ENCODE measurements at regions not wholly inside any gene's neighbourhood (a gene's known extent, or its start where the extent isn't known, plus 50 kb on each side); places are given as distances from the start of the nearest gene placed in this dataset.

DNA sequence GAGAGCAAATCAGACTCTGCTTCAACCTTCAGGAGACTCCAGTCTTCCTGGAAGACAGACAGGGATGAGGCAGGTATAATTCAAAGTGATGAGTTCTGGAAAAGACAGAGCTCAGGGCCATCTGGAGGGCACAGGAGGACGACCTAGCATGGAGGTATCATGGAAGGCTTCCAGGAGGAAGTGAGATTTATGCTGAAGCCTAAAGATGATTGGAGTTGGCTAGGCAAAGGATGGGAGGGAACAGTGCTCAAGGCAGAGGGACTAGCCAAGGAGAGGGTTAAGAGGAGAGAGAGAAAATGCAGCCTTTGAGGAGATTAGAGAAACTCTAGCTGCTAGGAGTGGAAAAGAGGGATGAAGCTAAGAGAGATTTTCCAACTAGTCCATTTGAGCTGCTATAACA lies 438.5 kb downstream of the MED13L start:
- TF ChIP-seq, protein P1, sequence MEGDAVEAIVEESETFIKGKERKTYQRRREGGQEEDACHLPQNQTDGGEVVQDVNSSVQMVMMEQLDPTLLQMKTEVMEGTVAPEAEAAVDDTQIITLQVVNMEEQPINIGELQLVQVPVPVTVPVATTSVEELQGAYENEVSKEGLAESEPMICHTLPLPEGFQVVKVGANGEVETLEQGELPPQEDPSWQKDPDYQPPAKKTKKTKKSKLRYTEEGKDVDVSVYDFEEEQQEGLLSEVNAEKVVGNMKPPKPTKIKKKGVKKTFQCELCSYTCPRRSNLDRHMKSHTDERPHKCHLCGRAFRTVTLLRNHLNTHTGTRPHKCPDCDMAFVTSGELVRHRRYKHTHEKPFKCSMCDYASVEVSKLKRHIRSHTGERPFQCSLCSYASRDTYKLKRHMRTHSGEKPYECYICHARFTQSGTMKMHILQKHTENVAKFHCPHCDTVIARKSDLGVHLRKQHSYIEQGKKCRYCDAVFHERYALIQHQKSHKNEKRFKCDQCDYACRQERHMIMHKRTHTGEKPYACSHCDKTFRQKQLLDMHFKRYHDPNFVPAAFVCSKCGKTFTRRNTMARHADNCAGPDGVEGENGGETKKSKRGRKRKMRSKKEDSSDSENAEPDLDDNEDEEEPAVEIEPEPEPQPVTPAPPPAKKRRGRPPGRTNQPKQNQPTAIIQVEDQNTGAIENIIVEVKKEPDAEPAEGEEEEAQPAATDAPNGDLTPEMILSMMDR (IDR thresholded peaks at IDR 0.05; ENCODE audit: control insufficient read depth, insufficient read depth, low read depth, low read length, missing control alignments), result no peak
- no peak overlapping the region for H3K4me3 ChIP-seq (ENCODE audit: control insufficient read depth, low read depth, low read length)
- DNase-seq (ENCODE audit: low read depth), result no peak

DNA sequence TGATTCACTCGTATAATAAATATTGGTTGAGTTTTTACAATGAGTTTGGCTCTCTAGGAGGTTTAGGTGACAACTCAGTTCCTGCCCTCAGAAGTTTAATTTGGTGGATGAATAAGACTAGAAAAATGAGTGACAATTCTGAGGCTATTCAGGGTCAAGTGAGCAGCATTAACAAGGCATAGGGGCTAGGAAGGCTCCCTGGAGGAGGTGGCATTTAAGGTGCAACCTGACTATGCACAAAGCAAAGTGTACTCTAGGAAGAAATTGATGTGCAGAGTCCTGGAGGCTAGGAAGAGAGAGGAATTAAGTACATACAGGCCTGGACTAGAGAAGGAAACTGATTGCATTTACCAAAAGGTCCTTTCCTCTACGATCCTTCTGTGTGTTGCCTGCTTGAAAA lies 440.3 kb downstream of the MED13L start:
- DNase-seq (ENCODE audit: low read depth), result no peak
- TF ChIP-seq, protein P1 (IDR thresholded peaks at IDR 0.05; ENCODE audit: control insufficient read depth, insufficient read depth, low read depth, low read length, missing control alignments), result no peak
- no peak overlapping the region for H3K4me3 ChIP-seq (ENCODE audit: control insufficient read depth, low read depth, low read length)

DNA sequence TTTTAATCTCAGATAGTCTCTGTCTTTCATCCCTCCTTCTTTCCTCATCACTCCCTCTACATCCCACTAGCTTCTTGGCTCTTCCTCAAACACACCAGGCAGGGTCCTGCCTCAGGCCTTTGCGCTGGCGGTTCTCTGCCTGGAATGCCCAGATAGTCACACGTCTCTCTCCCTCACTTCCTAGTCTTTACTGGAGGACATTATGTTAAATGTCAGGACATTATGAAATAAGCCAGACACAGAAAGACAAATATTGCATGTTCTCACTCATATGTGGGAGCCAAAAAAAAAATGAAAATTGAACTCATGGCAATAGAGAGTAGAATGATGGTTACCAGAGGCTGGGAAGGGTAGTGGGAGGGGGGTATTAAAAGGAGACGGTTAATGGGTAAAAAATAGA lies 442.0 kb downstream of the MED13L start:
- H3K4me3 ChIP-seq (ENCODE audit: control insufficient read depth, low read depth, low read length), result no peak overlapping the region
- TF ChIP-seq, protein P1 (IDR thresholded peaks at IDR 0.05; ENCODE audit: control insufficient read depth, insufficient read depth, low read depth, low read length, missing control alignments), result no peak
- no peak for DNase-seq (ENCODE audit: low read depth)

DNA sequence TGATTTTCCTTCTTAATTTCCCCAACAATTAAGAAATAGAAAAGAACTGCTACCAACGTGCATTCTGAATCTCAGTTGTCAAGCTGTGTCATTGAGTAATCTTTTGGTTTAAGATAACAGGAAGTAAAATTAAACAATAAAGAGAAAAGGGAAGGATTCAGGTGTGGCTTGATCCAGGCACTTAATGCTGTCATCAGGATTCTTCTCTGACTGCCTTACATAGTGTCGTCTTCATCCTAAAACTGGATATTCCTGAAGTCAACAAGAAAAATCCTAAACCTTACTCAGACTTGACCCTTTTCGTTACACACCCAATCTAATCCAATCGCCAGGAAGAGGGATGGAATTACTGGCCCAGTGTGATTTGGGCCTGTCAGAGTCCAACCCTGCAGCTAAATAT lies 443.8 kb downstream of the MED13L start:
- TF ChIP-seq, protein P1 (IDR thresholded peaks at IDR 0.05; ENCODE audit: control insufficient read depth, insufficient read depth, low read depth, low read length, missing control alignments), result no peak
- no peak for DNase-seq (ENCODE audit: low read depth)

DNA sequence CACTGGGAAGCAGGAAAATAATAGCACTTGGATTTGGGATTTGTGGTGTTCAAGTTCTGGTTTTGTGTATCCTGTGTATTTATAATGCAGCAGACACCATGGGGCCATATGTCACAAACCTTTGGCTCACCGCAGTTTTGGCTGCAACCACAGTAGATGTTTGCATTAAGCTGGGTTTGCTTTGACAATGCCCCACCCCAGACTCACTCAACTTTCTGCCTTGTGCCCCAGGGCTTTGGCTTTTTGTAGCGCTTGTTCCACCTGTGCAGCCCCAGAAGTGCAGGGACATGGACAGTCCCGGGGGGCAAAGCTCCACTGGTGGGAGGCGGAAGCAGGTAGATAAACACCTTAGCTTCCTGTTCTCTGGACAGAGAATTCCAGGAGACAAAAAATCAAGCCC lies 446.9 kb downstream of the MED13L start:
- DNase-seq (ENCODE audit: low read depth), result no peak
- H3K4me3 ChIP-seq (ENCODE audit: control insufficient read depth, low read depth, low read length), result no peak overlapping the region
- TF ChIP-seq, protein P1 (IDR thresholded peaks at IDR 0.05; ENCODE audit: control insufficient read depth, insufficient read depth, low read depth, low read length, missing control alignments), result no peak

More for the DNA sequence above, 443.8 kb downstream of the MED13L start:
- no peak overlapping the region for H3K4me3 ChIP-seq (ENCODE audit: control insufficient read depth, low read depth, low read length)

DNA sequence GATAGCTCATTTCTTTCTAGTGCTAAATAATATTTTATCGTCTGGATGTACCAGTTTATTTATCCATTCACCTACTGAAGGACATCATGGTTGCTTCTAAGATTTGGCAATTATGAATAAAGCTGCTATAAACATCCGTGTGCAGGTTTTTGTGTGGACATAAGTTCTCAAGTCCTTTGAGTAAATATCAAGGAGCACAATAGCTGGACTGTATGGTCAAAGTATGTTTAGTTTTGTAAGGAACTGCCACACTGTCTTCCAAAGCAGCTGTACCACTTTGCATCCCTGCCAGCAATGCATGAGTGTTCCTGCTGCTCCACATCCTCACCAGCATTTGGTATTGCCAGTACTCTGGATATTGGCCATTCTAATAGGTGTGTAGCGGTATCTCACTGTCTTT lies 447.4 kb downstream of the MED13L start:
- H3K4me3 ChIP-seq (ENCODE audit: control insufficient read depth, low read depth, low read length), result no peak overlapping the region
- TF ChIP-seq, protein P1 (IDR thresholded peaks at IDR 0.05; ENCODE audit: control insufficient read depth, insufficient read depth, low read depth, low read length, missing control alignments), result no peak
- DNase-seq (ENCODE audit: low read depth), result no peak

DNA sequence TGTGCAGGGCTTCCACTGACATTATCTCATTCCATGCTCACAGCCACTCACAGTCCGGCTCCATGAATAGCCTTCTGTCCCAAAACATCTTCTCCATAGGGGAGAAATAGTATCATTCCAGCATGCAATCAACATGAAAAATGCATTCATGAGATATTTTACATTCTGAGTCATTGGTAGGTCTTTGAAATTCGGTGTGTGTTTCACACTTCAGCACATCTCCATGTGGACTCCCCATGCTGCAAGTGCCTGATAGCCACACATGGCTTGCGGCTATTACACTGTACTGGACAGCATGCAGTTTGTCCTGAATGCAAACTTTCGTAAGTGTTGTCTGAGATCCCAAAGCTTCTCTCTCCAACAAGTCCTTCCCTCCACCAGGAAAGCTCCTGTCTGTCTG lies 449.3 kb downstream of the MED13L start:
- TF ChIP-seq, protein P1 (IDR thresholded peaks at IDR 0.05; ENCODE audit: control insufficient read depth, insufficient read depth, low read depth, low read length, missing control alignments), result no peak
- H3K4me3 ChIP-seq (ENCODE audit: control insufficient read depth, low read depth, low read length), result no peak overlapping the region
- no peak for DNase-seq (ENCODE audit: low read depth)
